Right kidney (tissue), 1 donor: ENCODE measurements at regions not wholly inside any gene's neighbourhood (a gene's known extent, or its start where the extent isn't known, plus 50 kb on each side); places are given as distances from the start of the nearest gene placed in this dataset.
"Not testable (repeated sequence)": the region's sequence is repeated elsewhere in the genome, so short reads cannot be mapped to it uniquely, and the experiment has no call there.

Source experiments
- DNase-seq: peaks from one replicate; pipeline ENCODE4 v3.0.0-alpha.2; 2016

- peak; percentile 54 for DNase-seq
Observed at GRCh38 chr20:47857569-47858464, 72.5 kb upstream of the SULF2 start.

GRCh38 chr20:47857187-47857568 is 71.9 kb upstream of the SULF2 start:
- DNase-seq, result no peak

- no peak for DNase-seq
Observed at GRCh38 chr20:47855799-47856198, 70.5 kb upstream of the SULF2 start.

DNA sequence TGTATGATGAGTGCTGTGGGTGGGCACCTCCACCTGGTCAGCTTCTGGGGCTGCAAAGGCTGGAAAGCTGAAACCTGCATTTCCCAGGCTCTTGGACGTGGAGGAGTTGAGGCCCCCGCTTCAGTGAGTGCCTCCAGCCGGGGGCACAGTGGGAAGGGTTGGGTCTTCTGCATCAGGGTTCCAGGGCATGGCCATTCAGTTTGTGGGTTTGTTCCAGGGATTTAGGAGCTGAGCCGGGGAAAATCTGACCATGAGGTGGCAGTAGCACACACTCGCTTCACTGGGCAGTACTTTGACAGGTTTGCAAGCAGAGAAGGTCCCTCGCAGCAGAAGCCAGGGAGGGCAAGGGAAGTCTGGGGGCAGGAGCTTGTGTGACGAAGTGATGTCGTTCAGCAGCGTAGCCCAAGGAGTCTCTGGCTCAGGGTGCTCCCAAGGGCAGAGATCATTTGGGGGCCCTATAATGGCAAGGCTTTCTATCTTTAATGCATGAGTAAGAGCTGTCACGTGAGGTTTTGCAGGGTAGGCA is 69.5 kb upstream of the SULF2 start:
- no peak for DNase-seq

DNA sequence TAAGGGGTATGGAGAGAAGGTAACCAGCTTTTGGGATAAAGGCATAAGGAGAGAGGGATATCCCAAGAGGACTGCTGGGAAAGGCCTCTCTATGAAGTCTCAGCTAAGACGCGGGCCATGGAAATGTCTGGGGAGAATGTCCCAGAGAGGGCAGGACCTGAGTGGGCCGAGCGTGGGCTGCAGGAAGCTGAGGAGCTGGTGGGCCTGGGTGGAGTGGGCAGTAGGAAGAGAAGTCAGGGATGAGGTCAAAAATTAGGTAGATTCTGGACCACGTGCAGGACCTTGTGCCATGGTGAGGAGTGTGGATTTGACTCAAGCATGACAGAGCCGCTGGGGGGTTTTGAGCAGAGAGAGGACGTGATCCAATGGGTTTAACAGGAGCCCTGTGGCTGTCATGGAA is 66.5 kb upstream of the SULF2 start:
- no peak for DNase-seq

GRCh38 chr20:47850146-47850545 is 64.9 kb upstream of the SULF2 start:
- DNase-seq, result no peak

DNA sequence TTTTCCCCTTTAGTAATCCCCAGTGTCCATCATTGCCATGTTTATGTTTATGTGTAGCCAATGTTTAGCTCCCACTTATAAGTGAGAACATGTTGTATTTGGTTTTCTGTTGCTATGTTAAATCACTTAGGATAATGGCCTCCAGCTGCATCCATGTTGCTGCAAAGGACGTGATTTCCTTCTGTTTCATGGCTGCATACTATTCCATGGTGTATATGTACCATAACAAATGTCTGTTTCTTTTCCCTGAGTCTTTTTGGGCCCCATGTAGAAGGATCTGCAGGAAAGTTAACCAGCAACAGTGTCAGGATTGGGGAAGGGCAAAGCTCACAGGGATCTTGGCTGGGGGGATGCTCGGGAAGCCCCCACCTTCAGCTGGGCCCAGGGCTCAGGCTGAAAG is 64.3 kb upstream of the SULF2 start:
- no peak for DNase-seq

GRCh38 chr20:47849006-47849405 is 63.7 kb upstream of the SULF2 start:
- DNase-seq, result no peak

- not testable (repeated sequence) for DNase-seq
Observed at GRCh38 chr20:47848534-47848933, 63.3 kb upstream of the SULF2 start.

GRCh38 chr20:47847884-47848485 is 62.7 kb upstream of the SULF2 start:
- DNase-seq, result no peak

DNA sequence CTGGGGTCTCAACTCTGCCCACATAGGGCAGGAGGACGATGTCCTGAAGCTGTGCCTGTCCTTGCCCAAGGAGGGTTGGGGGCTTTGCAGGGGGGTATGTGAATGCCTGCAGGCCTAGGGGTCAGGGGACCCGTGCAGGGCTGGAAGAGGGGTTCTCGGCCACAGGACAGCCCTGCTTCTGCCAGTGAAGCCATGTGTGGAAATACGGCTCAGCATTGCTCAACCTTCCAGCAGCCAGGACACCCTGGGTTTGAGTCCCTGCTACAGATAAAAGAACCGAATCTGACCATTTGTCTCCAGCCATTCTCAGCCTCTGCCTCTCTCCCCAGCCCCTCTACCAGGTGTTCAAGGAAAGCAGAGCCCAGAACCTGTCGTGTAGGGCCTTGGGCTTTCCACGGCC is 61.9 kb upstream of the SULF2 start:
- not testable (repeated sequence) for DNase-seq

DNA sequence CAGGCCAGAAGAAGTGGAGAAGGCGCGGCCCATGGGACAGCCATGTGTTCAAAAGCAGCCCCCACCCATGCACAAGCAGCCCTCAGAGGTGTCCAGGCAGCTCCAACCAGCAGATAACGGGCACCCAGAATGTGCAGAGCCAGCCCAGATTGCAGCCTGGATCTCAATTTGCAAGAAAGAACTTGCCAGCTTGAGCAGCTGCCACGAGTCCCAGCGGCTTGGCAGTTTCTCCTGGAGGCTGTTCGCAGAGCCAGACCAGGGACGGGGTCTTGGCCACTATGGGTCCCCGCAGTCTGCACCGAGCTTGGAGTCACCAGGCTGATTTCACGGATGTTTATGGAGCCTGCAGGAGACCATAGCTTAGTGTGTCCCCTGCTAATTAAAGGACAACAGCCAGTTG is 61.4 kb upstream of the SULF2 start:
- not testable (repeated sequence) for DNase-seq

DNA sequence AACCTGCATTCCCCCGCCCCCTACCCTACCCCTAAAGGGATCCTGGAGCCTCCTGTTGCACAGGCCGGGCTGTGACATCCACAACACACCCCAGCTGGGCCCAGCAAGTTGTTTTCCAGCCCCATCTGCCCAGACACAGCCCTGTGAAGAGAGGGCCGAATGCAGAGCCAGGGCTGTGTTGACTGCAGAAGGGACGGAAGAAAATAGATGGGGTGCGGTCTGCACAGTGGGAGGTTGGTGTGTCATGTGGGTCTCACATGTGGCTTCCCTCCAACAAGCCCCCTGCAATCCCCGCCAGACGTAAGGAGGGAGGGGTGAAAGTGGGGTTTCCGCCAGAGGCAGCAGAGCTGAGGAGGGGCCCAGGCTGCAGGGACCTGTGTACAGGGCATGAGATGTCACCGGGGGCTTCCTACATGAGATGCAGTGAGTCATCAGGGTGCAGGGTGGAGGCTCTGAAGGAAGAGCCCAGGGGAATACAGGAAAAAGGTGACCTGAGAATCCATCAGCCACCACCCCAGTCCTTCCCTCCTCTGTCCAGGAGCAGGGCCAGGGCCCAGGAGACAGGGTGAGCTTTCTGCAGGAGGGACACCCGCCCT is 60.2 kb upstream of the SULF2 start:
- not testable (repeated sequence) for DNase-seq

- not testable (repeated sequence) for DNase-seq
Observed at GRCh38 chr20:47844568-47844906, 59.3 kb upstream of the SULF2 start.

DNA sequence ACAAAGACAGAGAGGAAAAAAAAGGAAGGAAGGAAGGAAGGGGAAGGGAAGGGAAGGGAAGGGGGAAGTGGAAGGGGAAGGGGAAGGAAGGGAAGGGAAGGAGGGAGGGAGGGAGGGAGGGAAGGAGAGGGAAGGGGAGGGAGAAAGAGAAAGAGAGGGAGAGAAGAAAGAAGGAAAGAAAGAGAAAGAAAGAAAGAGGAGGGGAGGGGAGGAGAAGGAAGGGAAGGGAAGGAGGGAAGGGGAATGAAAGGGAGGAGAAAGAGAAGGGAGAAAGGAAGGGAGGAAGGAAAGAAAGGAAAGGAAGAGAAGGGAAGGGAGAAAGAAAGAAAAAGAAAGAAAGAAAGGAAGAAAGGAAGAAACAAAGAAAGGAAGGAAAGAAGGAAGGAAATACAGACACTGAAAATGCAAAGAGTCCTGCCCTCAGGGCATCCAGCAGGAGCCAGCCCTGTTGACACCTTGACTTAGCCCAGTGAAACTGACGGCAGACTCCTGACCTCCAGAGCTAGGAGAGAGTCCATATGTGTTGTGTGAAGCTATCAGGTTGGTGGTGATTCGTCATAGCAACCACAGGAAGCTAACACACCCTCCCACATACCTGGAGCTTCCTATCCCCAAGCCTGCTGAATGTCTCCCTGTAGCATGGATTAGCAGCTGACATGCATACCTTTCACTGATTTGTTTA is 58.7 kb upstream of the SULF2 start:
- no peak for DNase-seq

GRCh38 chr20:47842950-47843349 is 57.7 kb upstream of the SULF2 start:
- DNase-seq, result not testable (repeated sequence)

DNA sequence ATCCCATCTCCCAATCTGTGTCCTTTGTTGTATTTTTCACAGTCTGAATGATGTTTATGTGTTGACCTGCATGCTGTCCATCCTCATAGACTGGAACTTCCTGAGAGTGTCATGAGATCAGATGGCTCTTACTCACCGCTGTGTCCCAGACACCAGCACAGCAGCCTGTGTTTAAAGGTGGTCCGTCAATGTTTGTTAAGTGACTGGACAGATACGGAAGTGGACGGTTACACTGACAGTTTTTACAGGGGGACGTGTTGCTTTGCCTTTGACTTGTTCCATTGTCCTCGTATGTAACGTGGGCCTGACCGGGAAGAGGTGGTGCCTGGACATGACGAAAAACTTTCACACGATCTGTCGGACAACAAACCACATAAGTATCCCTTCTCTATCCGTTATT is 56.7 kb upstream of the SULF2 start:
- DNase-seq, result not testable (repeated sequence)

DNA sequence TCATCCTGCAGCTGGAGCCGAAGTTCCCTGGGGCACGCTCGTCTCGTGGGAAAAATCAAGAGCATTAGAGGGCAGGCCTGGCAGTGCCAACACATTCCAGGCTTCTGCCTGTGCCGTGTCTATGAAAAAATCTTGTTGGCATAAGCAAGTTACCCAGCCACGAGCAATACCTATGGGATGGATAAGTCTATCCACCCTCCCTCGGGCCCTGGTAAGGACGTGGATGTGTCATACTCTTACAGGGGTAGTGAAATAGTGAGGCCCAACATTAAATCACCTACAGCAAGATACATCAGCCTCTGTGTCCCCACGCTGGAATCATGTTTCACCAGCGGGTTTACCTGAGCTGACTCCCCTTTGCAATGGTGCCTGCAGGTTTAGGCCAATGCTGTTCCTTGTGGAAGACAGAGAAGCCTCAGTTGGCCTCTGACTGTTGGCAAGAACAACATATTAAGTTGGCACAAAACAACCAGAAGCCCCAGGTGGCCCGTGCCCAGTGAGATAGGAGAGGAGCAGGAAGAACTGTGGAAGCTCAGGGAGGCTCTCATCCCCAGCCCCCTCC is 51.1 kb upstream of the SULF2 start:
- DNase-seq, result not testable (repeated sequence)
